HG03139 (cell line): ENCODE measurements at regions not wholly inside any gene's neighbourhood (a gene's known extent, or its start where the extent isn't known, plus 50 kb on each side); places are given as distances from the start of the nearest gene placed in this dataset.
"Not testable (repeated sequence)": the region's sequence is repeated elsewhere in the genome, so short reads cannot be mapped to it uniquely, and the experiment has no call there.

Experiments used
- ATAC-seq: cut with Tn5 transposase; IDR thresholded peaks from one replicate; pipeline ENCODE4 v1.9.1; 2021; ENCODE audit not compliant: unreplicated experiment

GRCh38 chr18:73150199-73150598, 282.4 kb upstream of the NETO1 start:
- no peak for ATAC-seq

DNA sequence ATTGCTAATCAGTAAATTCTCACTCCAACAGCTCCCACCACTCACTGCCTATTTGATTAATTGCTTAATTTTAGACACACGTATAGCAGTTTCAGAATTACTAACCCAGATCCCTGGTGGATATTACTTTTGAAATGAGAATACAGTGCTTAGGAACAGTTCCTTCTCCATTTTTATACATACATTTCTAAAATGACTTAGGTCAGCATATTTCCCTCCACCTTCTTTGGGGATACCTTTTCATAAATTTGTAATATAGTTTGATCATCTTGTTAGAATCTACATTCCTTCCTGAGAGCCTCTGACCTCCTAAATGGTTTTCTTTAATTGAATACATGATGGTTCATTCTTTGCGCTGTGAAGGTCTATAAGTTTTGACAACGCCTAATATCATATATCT, 279.8 kb upstream of the NETO1 start:
- no peak for ATAC-seq

DNA sequence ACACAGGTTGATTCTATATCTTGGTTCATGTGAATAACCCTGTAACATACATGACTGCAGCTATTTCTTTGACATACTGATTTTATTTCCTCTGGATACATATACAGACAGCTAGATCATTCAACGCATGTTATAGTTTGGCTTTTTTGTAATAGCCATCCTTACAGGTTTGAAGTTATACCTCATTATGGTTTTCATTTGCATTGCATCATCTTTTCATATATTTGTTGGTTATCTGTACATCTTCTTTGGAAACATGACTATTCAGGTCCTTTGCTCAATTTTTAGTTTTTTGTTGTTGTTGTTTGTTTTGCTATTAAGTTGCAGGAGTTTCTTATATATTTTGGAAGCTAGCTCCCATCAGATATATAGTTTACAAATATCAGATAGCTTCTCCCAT, 276.2 kb upstream of the NETO1 start:
- no peak for ATAC-seq

DNA sequence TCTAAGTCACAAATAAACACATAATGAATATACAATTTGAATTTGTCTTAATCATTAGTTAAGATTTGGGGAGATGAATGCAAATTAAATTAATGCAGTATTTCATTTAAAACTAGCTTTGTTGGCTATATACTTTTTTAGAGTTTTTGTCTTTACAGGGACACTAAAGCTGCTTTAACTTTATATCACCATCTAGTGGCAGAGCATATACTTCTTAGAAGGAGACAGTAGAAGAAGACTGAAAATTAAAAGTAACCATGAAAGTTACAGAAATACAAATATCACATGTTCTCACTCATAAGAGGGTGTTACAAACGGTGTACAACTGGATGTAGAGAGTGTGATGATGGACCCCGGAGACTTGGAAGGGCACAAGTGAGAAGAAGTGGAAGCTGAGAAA, 268.3 kb upstream of the NETO1 start:
- ATAC-seq: no peak

DNA sequence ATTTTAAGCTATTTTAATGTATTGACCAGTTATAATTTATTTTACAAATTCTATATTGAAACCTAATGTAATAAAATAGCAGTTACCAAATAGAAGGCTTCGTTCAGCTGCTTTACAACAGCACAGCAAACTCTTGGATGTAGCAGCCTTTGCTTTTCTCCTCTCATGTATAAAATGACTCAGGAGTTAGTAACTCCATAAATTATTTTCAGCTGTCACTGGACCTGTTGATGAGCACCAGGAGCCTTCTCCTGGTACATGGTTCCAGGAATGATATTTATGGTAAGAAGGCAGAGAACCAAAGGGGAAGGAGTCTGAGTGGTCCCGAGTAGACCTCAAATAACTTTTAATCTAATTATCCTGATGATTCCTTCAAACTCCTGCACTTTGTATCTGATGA, 256.4 kb upstream of the NETO1 start:
- ATAC-seq: no peak

- ATAC-seq: no peak
These were observed 253.4 kb upstream of the NETO1 start for GRCh38 chr18:73121207-73121606.

GRCh38 chr18:73120626-73121025, 252.8 kb upstream of the NETO1 start:
- ATAC-seq: no peak

- no peak for ATAC-seq
These were observed 251.8 kb upstream of the NETO1 start for GRCh38 chr18:73119574-73119973.

DNA sequence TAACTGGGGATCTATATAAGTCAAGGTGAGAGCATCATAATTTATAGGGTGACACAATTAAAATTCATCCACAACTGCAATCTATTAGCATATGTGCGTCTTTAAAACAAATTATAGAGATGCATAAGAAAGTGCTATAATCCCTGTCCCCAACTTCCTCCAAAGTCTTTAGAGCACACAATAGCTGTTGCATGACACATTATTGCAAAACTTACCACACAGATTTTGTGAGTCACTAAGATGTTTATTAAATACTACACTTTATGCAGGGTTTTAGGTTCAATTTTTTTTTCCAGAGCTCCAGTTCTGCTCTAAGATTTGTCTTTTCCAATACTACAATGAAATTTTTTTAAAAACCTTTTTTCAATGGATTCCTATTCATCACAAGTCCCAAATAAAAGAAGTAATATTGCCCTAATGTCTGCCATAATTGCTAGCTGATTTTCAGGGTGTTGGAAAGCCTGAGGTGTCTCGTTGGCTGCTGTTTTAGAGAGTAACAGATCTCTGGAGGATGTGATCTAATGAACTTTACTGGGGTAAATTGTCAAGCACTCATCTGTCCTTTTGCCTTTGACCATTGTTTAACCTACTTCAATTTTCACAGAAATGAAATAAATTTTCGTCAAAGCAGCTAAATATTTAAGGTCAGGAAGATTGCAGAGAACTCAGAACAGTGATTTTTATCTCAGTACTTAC, 250.5 kb upstream of the NETO1 start:
- no peak for ATAC-seq

DNA sequence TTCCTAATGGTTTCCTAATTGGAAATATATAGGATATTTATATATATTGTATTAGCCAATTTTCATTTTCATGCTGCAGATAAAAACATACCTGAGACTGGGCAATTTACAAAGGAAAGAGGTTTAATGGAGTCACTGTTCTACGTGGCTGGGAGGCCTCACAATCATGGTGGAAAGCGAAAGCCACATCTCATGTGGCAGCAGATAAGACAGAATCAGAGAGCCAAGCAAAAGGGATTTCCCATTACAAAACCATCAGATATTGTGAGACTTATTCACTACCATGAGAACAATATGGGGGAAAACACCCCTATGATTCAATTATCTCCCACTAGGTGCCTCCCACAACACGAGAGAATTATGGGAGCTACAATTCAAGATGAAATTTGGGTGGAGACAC, 242.5 kb upstream of the NETO1 start:
- no peak for ATAC-seq

DNA sequence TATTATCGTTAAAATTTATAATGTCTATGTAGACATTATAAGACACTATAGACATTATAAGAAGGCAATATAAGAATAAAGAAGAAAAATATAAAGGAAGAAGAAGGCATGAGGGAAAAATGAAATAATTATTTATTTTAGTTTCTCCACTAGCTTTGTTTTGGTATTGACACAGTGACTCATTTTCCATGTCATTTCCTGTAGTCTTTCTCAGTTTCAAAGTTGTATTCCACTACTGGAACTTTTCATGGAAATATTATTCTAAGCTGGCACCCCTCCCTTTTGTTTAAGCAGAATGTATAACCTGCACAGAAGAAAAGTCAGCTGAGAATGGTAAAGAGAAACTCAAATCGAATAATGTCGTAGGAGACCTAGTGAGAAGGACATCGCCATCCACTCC, 234.2 kb upstream of the NETO1 start:
- no peak for ATAC-seq

DNA sequence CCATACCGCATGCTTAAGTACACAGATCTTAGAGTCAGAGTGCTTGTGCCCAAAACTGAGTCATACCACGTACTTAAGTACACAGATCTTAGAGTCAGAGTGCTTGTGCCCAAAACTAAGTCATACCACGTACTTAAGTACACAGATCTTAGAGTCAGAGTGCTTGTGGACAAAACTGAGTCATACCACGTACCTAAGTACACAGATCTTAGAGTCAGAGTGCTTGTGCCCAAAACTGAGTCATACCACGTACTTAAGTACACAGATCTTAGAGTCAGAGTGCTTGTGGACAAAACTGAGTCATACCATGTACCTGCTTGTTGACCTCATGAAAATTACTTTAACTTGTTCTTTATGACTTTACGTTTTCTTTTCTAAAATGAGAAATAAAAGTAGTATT, 233.7 kb upstream of the NETO1 start:
- not testable (repeated sequence) for ATAC-seq

DNA sequence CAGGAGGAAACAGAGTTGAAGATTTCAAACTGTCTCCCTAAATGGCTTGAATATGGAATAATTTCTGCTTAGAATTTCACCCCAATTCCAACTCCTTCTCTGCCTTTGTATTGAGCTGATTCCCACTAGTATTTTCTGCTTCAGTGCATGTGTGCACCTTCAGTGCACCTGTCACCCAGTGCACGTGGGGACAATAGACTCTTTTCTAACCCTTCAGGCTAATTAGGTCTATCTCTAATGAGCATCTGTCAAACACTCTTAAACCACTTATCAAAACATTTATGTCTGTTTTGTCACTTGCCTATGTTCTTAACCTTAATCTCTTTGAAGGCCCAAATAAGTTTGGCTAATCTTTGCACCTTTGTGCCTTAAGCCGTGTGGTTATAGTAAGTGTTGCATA, 232.0 kb upstream of the NETO1 start:
- no peak for ATAC-seq

DNA sequence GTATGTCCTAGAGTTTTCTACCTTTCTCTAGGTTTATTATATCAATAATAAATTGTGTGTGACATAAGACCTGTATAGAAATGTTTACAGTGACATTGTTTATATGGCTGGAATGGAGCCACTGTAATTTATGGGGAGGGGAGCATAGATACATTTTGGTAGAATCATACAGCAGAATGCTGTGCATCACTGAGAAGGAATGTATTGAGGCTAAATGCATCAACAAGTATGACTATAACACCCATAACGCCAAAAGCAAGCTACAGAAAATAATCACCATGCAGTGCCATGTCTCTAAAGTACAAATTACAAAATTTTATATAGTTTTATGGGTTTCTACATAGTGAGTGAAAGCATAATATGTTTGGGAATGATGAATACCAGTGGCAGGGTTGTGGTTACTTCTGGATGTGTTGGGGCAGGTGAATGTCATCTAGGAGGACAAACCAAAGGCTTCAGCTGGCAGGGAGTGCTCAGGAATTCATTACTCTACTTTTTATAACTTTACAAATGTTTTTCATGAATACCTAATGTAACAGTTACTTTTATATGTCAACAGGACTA, 226.0 kb upstream of the NETO1 start:
- no peak for ATAC-seq

- no peak for ATAC-seq
These were observed 220.7 kb upstream of the NETO1 start for GRCh38 chr18:73088445-73088844.

- no peak for ATAC-seq
These were observed 219.6 kb upstream of the NETO1 start for GRCh38 chr18:73087282-73087977.

DNA sequence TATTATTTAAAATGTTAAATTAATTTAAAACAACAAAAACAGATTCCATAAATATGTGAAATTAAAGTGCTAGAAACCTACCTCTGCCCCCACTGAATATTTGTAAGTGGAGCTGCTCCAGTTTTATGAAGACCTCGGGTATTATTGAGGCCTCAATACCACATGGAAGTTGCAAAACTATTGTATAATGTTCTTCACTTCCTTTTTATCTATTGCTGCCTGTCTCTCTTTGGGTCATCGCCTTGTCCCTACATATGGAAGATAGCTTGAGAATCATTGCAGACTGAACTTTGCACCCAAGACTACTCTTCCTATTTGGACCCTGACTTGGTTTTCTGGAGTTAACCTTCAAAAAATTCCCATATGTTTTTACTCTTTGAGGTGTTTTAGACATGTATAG, 212.1 kb upstream of the NETO1 start:
- ATAC-seq: no peak

- ATAC-seq: no peak
These were observed 193.0 kb upstream of the NETO1 start for GRCh38 chr18:73060666-73061288.

DNA sequence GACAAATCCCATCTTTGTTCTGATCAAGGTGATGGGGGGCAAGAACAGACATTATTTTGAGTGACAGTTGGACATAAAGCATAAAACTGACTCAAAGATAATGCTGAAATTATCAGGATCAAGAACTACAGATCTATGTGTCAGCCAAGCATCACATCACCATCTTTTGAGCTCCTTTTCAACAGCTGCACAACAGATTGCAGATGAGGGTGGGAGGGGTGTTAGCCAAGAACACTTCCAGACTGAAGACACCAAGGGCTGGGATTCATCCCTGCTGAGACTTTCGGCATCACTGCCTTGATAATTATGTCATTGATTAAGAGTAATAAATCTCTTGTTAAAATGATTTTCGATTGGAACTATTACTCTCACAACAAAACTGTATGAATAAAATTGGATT, 191.5 kb upstream of the NETO1 start:
- no peak for ATAC-seq

GRCh38 chr18:73047688-73048087, 179.9 kb upstream of the NETO1 start:
- no peak for ATAC-seq

DNA sequence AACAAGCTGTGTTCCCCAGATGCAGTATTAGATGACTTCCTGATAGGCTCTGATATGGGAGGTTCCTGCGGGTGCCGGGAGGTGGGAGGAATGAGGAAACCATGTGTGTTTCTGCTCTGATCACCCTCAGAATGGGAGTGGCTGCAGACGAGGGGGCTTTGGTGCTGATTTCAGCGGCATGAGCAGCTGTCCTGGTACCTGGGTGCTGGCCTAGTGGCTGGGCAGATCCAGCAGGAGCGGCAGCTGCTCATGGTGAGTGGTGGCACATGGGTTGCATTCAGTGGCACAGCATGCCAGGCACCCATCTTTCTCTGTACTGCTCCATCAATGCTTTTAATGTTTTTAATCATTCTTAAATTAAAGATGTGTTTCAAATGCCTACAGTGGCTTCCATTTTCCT, 177.2 kb upstream of the NETO1 start:
- ATAC-seq: no peak

DNA sequence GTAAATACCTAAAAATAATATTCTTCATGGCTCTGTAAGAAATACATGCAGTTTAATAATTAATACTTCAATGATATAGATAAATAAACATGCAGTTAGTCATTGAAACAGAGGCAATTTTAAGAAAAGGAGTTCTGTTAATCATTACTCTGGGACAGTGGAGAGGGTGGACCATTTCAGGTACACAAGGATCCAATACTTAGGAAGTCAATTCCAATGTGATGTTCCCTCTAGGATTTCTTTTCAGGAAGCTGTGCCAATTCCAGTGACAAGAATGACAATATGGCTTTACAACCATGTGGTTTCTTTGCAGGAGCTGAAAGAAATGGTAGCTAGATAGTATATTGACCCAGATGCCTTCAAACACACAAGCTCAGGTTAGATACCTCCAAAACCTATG, 175.8 kb upstream of the NETO1 start:
- no peak for ATAC-seq
